GM18505 (cell line): ENCODE measurements at regions not wholly inside any gene's neighbourhood (a gene's known extent, or its start where the extent isn't known, plus 50 kb on each side); places are given as distances from the start of the nearest gene placed in this dataset.

ENCODE experiments used
- ATAC-seq: cut with Tn5 transposase; IDR thresholded peaks from one replicate; pipeline ENCODE4 v1.9.1; 2021; ENCODE audit not compliant: unreplicated experiment
- POLR2A ChIP-seq: IDR thresholded peaks from 4 replicates; pipeline ENCODE4 v1.6.1; 2011; ENCODE audit warnings: borderline replicate concordance; ENCODE audit not compliant: insufficient read depth, insufficient read length; ENCODE audit errors: extremely low read depth

DNA sequence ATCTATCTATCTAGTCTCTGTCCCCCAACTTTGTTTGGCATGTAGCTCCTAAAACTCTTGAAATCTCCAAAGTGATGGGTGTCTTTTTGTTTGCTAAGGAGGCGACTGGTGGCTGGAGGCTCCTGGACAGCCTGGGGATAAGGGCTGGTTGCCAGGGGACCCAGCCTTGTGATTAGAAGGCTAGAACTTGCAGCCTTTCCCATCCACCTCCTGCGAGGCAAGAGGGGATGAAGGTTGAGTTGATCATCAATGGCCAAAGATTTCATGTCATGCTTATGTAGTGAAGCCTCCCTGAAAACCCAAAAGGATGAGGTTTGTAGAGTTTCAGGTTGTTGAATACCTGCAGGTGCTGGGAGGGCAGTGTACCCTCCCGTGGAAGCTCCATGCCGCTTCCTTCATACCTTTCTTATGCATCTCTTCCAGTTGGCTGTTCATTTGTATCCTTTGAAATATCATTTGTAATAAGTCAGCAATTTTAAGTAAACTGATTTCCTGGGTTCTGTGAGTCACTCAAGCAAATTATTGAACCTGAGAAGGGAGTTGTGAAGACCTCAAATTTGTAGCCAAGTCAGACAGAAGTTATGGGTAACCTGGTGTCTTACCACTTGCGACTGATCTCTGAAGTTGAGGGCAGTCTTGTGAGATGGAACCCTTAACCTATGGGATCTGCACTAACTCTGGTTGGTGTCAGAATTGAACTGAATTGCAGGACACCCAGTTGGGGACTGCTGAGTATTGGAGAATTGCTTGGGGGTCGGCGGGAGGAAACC, 202.4 kb downstream of the SEC14L1 start:
- no peak for TF ChIP-seq POLR2A
- ATAC-seq: no peak

DNA sequence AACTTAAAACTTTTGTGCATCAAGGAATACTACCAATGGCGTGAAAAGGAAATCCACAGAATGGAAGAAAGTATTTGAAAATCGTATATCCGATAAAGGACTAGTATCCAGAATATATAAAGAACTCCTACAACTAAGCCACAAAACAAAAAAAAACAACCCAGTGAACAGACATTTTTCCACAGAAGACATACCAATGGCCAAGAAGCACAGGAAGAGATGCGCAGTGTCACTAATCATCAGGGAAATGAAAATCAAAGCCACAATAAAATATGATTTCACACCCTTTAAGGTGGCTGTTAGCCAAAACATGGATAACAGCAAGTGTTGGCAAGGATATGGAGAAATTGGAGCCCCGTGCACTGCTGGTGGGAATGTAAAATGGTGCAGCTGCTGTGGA, 203.3 kb downstream of the SEC14L1 start:
- ATAC-seq: no peak
- no peak for TF ChIP-seq POLR2A

DNA sequence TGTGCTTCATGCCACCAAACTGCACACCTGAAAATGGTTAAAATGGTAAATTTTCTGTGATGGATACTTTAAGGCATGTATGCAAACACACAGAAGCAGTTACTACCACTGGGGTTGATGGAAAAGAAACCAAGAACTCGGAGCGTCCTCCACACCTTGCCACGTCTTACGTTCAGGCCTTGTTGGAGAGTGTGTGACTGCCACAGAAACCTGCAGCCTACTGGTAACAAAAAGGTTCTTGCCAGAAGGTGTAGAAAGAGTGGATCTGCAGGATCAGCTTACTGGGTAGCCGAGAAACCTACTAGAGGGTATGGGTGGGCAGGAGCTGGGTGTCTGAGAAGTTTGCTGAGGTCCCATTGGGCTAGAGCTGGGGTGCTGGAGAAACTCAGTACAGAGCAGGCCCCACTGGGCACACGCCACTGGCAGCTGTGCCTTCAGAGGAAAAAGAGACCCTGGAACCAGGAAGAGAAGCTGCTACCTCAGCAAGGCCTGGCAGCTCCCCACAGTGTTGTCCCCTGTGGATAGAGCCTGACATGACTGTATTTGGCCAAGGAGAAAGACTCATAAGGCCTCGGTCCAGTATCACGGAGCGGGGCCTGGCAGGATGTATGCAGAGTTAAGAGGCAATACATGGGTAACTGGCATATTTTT, 204.6 kb downstream of the SEC14L1 start:
- no peak for TF ChIP-seq POLR2A
- ATAC-seq: no peak

DNA sequence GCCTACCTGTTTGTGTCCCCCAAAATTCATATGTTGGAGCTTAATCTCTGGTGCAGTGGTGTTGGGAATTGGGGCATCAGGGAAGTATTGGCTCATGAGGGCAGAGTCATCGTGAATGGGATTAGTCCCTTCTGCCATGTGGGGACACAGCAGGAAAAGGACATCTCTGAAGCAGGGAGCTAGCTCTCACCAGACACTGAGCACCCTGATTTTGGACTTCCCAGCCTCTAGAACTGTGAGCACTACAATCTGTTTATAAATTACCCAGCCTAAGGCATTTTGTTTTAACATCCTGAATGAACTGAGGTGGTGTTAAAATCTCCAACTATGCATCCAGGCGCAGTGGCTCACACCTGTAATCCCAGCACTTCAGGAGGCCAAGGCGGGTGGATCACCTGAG, 206.0 kb downstream of the SEC14L1 start:
- no peak for TF ChIP-seq POLR2A
- no peak for ATAC-seq

DNA sequence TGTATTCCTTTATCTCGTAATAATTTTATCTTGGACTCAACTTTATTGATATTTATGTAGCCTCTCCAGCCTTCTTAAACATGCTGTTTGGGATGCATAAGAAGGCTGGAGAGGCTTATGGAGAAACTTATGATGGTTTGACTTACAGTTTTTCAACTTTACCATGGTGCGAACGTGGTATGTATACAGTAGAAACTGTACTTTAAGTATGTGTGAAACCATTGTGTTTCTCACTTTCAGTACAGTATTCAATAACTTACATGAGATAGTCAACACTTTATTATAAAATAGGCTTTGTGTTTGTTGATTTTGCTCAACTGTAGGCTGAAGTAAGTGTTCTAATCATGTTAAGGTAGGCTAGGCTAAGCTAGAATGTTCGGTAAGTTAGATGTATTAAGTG, 206.8 kb downstream of the SEC14L1 start:
- ATAC-seq: no peak
- TF ChIP-seq POLR2A: no peak

DNA sequence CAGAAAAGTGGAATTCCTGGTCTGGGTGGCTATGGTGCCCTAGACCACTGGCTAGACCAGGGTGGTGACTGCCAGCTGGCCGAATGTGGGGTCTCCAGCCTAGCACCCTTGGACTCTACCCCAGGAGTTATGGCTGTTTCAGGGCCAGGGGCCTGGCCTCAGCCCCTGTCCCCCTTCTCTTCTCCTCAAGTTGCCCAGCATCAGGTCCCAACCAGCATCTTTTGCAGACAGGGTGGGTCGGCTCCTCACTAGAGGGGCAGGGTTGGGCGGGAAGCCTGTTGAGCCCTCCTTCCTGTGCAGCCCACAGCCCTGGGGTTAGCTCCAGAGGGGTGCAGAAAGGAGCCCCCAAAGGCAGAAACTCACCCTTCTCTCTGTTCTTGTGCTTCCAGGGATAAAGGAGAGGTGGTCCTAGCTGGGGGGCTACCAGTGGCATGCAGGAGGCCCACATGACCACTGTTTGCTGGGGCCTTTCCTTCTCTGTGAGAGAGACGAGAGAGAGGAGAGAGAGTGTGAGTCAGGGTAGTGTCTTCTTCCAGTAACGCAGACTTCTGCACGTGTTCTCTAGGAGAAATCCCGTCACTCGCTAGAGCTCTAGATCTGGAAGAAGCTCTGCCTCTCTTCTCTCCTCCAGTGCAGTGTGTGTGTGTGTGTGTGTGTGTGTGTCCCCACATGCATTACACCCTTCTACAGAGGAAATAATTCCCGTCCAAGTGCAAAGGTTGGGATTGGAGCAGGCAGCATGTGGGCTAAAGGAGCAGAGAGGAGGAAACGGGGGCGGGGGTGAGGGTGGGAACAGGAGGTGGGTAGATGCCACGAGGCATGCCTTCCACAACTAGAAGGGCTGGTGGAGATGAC, 209.4 kb downstream of the SEC14L1 start:
- TF ChIP-seq POLR2A: no peak
- no peak for ATAC-seq

DNA sequence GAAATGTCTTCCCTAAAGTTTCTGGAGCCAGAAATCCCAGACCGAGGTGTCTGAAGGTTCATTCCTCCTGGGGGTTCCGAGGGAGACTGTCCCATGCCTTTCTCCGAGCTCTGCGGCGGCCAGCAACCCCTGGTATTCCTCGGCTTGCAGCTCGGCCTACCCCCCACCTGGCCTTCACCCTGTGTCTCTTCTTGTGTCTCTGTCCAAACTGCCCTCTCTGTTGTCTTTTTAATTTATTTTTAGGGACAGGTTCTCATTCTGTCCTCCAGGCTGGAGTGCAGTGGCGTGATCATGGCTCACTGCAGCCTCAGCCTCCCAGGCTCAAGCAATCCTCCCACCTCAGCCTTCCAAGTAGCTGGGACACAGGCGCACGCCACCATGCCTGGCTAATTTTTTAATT, 211.7 kb downstream of the SEC14L1 start:
- TF ChIP-seq POLR2A: no peak
- ATAC-seq: no peak

DNA sequence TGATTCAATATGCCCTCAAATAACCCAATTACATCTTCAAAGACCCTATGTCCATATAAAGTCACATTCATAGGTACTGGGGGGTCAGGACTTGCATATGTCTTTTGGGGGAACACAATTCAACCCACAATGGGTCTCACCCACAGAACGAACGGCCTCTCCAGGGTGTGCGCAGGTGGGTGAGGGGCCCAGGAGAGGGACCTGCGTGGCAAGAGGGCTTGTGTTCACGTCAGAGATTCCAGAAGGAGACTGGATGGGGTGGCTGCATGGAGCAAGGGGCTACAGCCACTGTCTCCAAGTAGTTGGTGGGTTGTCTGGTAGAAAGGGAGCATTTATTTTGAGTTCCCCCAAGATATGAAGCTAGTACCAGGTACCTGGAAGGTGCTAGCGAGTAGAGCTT, 212.2 kb downstream of the SEC14L1 start:
- ATAC-seq: no peak
- TF ChIP-seq POLR2A: no peak

DNA sequence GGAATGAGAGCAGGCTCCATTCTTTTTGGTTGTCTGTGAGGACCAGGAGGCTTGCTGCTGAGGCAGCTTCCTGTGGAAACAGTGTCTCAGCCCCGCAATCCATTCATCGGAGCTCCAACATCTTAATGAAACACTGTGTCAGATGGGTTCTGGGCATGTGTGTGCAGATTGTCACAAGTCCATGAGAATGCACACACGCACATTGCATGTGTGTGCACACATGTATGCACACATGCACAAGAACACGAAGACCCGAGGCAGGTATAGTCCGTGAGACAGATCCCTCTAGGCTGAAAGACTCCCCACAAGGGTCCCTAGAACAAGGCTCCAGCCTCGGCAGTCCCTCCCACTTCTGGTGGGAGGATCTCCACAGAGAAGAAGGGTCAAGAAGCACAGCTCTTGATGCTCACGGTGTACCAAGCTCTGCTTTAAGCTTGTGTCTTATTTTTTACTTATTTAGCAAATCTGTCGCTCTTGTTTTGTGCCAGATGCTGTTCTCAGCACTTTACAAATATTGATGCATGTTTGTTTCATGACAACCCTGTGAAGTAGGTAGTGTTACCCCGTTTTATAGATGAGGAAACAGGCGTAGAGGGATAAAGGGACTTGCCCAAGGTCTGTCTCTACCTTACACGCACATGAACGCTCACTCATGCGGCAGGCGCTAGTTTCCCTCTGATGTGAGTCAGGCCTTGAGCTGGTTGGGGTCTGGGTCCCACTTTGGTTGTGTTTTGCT, 213.1 kb downstream of the SEC14L1 start:
- no peak for TF ChIP-seq POLR2A
- no peak for ATAC-seq

DNA sequence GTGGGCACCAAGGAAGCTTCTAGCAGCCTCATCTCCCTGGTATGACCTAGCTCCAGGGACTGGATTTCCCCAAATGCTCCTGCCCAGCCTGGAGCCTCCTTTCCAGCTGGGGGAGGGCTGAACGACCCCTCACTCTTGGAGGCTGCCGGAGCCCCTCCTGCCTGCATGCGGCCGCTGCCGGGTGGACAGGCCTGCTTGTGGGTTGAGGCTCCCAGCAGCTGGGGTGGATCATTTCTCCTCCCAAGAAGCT, 213.6 kb downstream of the SEC14L1 start:
- no peak for TF ChIP-seq POLR2A
- ATAC-seq: no peak

DNA sequence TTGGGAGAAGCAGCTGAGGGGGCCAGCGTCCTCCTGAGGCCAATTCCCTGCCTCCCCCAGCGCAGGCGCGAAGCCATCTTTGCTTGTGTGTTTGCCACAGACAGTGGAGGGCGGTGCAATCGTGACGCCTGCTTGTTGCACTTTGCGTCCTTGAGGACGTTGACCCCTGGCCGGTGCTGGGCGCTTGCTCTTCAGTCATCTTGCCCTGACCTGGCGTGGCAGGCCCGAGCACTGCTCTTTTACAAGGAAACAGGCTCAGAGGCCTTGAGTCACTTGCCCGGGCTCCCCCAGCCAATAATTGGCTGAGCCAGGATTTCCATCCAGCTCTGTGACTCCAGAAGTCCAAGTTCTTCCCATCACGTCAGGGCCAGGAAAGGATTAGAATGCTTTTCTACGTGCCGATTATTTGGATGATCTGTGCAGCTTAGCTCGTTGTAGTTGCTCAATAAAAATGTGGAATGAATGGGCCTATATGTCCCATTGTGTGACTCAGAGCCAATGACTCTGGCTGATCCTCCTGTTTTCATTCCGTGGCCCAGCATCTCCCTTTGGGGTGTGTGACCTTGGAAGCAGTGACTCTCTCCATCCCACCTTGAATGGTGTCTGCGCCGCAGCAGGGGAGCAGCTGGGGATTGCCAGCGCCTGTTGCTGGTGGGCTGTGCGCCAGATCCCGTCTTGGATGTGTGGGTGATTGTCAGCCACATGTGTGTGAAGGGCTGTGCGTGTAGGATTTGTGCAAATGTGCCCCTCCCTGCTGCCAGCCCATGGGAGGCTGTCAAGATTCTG, 214.1 kb downstream of the SEC14L1 start:
- TF ChIP-seq POLR2A: no peak
- no peak for ATAC-seq

DNA sequence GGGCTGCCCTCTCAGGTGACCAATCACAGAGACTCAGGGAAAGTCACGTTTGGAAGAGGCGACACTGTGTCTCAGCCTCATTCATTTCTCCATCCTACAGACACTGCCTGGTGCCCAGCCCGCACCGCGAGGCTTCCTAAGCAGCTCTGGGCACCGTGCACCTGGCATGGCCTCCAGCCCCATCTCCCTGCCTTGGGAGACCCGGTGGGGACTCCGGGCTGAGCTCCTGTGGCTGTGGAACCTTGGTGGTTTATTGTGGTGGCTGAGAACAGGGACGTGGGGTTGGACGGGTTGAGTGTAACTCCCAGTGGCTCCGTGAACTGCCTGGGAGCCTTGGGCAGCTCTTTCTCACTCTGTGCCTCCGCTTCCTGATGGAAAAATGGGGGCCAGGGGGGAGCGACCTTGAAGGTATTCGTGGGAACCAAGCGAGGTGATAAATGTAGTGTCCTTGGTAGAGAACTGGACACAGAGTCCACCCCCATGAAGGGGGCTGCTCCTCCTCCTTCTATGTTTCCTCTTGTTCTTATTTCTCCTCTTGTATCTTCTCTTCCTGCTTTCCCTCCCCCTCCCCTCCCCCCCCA, 215.4 kb downstream of the SEC14L1 start:
- ATAC-seq: no peak
- no peak for TF ChIP-seq POLR2A
